ENCODE measurements at regions not wholly inside any gene's neighbourhood (a gene's known extent, or its start where the extent isn't known, plus 50 kb on each side); places are given as distances from the start of the nearest gene placed in this dataset.

DNA sequence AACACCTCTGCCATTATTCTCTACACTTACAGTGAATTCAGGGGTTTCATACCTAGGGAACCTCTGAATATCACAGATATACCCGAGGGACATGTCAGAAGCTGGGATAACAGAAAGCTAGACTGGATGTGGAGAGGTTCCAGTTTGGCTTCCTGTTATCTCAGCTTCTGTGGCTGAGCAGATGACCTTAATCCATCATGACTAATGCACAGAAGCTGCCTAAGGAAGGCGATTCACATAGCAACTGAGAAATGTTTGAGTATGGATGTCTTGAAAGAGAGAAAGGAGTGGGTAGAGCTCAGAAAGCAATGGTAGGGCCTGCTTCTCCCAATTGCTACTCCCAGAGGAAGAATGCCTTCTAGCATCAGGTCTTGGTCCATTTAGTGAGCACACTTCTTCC, 187.6 kb downstream of the RMST start:
- TF ChIP-seq, protein P1, sequence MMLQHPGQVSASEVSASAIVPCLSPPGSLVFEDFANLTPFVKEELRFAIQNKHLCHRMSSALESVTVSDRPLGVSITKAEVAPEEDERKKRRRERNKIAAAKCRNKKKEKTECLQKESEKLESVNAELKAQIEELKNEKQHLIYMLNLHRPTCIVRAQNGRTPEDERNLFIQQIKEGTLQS (IDR thresholded peaks at IDR 0.05; ENCODE audit: borderline replicate concordance, extremely low read depth, low read depth, low read length), result no peak
- TF ChIP-seq, protein P2, sequence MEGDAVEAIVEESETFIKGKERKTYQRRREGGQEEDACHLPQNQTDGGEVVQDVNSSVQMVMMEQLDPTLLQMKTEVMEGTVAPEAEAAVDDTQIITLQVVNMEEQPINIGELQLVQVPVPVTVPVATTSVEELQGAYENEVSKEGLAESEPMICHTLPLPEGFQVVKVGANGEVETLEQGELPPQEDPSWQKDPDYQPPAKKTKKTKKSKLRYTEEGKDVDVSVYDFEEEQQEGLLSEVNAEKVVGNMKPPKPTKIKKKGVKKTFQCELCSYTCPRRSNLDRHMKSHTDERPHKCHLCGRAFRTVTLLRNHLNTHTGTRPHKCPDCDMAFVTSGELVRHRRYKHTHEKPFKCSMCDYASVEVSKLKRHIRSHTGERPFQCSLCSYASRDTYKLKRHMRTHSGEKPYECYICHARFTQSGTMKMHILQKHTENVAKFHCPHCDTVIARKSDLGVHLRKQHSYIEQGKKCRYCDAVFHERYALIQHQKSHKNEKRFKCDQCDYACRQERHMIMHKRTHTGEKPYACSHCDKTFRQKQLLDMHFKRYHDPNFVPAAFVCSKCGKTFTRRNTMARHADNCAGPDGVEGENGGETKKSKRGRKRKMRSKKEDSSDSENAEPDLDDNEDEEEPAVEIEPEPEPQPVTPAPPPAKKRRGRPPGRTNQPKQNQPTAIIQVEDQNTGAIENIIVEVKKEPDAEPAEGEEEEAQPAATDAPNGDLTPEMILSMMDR (IDR thresholded peaks at IDR 0.05 in 2 of 3, conservative IDR thresholded peaks at IDR 0.05 in 1 of 3; ENCODE audit: control insufficient read depth in 2 of 3, extremely low read depth in 1 of 3, insufficient read depth in 1 of 3, low read depth in 3 of 3, low read length in 3 of 3), result no peak
- TF ChIP-seq, protein P3, sequence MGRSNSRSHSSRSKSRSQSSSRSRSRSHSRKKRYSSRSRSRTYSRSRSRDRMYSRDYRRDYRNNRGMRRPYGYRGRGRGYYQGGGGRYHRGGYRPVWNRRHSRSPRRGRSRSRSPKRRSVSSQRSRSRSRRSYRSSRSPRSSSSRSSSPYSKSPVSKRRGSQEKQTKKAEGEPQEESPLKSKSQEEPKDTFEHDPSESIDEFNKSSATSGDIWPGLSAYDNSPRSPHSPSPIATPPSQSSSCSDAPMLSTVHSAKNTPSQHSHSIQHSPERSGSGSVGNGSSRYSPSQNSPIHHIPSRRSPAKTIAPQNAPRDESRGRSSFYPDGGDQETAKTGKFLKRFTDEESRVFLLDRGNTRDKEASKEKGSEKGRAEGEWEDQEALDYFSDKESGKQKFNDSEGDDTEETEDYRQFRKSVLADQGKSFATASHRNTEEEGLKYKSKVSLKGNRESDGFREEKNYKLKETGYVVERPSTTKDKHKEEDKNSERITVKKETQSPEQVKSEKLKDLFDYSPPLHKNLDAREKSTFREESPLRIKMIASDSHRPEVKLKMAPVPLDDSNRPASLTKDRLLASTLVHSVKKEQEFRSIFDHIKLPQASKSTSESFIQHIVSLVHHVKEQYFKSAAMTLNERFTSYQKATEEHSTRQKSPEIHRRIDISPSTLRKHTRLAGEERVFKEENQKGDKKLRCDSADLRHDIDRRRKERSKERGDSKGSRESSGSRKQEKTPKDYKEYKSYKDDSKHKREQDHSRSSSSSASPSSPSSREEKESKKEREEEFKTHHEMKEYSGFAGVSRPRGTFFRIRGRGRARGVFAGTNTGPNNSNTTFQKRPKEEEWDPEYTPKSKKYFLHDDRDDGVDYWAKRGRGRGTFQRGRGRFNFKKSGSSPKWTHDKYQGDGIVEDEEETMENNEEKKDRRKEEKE (IDR thresholded peaks at IDR 0.05), result no peak
- TF ChIP-seq YY1 (IDR thresholded peaks at IDR 0.05; ENCODE audit: low read depth, low read length), result no peak
- TF ChIP-seq, protein P4, sequence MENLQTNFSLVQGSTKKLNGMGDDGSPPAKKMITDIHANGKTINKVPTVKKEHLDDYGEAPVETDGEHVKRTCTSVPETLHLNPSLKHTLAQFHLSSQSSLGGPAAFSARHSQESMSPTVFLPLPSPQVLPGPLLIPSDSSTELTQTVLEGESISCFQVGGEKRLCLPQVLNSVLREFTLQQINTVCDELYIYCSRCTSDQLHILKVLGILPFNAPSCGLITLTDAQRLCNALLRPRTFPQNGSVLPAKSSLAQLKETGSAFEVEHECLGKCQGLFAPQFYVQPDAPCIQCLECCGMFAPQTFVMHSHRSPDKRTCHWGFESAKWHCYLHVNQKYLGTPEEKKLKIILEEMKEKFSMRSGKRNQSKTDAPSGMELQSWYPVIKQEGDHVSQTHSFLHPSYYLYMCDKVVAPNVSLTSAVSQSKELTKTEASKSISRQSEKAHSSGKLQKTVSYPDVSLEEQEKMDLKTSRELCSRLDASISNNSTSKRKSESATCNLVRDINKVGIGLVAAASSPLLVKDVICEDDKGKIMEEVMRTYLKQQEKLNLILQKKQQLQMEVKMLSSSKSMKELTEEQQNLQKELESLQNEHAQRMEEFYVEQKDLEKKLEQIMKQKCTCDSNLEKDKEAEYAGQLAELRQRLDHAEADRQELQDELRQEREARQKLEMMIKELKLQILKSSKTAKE (IDR thresholded peaks at IDR 0.05; ENCODE audit: low read depth, poor library complexity, severe bottlenecking), result no peak
- TF ChIP-seq, protein P5, sequence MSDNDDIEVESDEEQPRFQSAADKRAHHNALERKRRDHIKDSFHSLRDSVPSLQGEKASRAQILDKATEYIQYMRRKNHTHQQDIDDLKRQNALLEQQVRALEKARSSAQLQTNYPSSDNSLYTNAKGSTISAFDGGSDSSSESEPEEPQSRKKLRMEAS (IDR thresholded peaks at IDR 0.05; ENCODE audit: low read depth, low read length), result no peak
- no peak for TF ChIP-seq CEBPB (IDR thresholded peaks at IDR 0.05; ENCODE audit: borderline replicate concordance in 1 of 2, low read depth in 2 of 2, low read length in 2 of 2)
- no peak for TF ChIP-seq EGR1 (IDR thresholded peaks at IDR 0.05; ENCODE audit: borderline replicate concordance in 1 of 2, low read depth in 2 of 2, low read length in 2 of 2)
